Caki2 (cell line): ENCODE measurements at regions not wholly inside any gene's neighbourhood (a gene's known extent, or its start where the extent isn't known, plus 50 kb on each side); places are given as distances from the start of the nearest gene placed in this dataset.

Experiments used
- DNase-seq: peaks from one replicate; pipeline ENCODE4 v3.0.0-alpha.2; 2015; ENCODE audit warnings: low read depth
- in situ Hi-C: cut with HindIII; loops from 2 replicates; pipeline ENCODE4 v1.10.0; 2016; ENCODE audit warnings: low sequenced_read_pairs, low pct_unique_long_range_greater_than_20kb, mixed read lengths

DNA sequence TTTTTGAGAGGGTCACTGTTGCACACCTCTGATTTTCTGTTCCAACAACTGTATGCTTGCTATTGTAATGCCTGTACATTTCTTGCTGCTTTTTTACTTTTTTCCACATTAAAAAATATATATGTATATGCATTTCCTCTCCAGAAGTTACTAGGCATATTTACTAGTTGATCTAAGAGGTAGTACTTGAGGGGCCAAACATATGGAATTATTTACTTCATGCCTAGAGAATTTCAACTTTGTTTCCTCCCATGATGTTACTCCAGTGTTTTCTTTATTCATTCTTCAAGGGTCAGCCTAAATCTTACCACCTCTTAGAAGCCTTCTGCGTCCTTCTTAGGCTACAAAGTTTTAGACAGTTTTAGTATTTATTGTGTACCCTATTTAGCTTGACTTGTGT is 122.7 kb downstream of the NMUR2 start:
- no peak for DNase-seq
- in situ Hi-C loops: no loop called here

- in situ Hi-C loops: no loop called here
Observed at GRCh38 chr5:152277936-152278335, 127.1 kb downstream of the NMUR2 start.

DNA sequence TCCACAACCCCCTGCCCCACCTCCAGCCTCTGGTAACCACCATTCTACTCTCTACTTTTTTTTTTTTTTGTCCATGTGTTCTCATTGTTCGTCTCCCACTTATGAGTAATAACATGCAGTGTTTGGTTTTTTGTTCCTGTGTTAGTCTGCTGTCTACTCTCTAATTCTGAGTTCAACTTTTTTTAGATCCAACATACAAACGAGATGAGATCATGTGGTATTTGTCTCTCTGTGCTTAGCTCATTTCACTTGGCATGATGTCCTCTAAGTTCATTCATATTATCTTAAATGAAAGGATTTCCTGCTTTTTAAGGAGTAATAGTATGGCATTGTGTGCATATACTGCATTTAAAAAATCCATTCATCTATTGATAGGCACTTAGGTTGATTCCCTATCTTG is 130.9 kb downstream of the NMUR2 start:
- DNase-seq: no peak
- in situ Hi-C loops: no loop called here

More at GRCh38 chr5:152277936-152278335, 127.1 kb downstream of the NMUR2 start:
- DNase-seq: no peak

DNA sequence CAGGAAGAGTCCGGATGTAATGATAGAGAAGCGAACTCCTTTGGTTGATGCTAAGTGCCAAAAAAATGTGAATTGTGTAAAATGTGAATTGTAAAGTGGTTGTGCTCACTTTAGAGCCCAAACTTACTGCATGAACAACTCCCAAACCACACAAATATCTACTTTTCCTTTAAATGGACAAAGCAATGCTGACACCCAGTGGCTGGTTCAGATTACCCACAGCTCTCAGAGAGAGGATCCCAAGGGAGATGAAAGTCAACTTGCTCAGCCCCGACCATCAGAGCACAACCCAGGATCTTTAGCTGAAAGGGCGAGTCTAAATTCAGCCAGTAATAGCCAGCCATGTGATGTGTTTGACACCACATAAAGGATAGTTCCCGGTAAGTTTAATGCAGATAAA is 133.7 kb downstream of the NMUR2 start:
- peak; percentile 22 for DNase-seq
- in situ Hi-C loops: no loop called here

GRCh38 chr5:152270096-152270495 is 135.0 kb downstream of the NMUR2 start:
- no peak for DNase-seq
- in situ Hi-C loops: no loop called here

GRCh38 chr5:152269533-152269932 is 135.5 kb downstream of the NMUR2 start:
- in situ Hi-C loops: no loop called here
- no peak for DNase-seq

DNA sequence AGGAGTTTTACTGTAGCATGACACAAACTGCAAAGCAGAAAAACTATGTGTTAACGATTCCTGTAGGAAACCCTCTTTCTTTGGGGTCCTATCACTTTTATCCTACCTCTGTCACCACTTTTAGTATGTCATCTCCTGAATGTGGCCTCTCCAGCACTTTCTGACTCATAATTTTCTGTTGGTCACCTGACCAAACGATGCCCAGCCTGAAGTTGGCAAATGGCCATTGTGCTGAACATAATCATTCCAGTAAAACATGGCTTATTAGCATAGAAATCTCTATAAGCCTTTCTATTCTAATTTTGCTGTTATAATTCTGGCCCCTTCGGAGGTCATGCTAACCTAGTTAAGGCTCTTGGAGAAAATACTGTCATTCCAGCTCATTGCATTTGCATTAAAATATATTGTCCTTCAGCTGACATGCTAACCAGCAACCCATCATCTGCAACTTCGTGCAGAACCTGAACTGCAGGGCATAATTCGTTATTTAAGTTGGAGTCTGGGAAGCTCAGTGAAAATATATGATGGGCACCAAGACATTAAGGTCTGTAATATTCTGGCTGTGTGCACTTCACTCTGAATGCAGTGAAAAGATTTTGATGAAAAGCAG is 140.3 kb downstream of the NMUR2 start:
- in situ Hi-C loops: no loop called here

DNA sequence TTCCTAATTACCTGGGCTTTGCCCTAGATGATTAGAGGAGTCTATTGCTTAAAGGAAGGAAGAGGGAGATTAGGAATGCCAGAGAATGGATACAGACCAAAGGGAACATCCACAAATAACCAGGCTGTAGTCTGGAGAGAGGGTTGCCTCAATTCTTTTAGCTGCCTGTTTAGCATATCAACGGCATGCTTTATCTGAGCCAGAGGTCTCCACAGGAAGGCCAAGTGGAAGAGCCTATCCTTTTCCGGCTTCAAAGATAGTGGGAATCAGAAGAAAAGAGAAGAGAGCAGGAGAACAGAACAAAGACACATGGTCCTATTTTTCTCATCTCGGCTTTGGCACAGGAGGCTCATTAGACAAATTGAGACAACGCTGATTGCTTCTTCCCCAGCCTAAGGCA is 142.4 kb downstream of the NMUR2 start:
- in situ Hi-C loops: no loop called here
- no peak for DNase-seq

More for the DNA sequence above, 140.3 kb downstream of the NMUR2 start:
- DNase-seq: no peak

GRCh38 chr5:152260940-152261339 is 144.1 kb downstream of the NMUR2 start:
- no peak for DNase-seq
- in situ Hi-C loops: no loop called here

GRCh38 chr5:152259702-152260101 is 145.4 kb downstream of the NMUR2 start:
- DNase-seq: no peak

DNA sequence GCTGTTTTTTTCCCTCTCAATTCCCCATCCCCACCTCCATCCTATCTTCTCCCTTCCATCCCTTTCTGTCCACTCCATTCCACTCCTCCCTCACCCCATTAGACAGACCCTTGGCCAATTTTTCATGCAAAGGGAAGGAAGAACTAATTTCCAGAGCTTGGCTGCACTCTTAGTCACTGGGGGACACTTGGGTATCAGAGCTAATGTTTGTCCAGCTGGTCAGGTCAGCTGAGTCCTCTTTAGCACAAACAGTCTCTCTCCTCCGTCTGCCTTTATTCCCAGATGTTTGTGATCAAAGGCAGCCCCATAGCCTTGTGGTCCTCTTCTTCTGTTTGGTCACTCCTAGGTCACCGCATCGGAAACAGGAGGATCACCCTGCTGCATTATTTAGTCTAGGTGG is 148.5 kb downstream of the NMUR2 start:
- no peak for DNase-seq
- in situ Hi-C loops: no loop called here

More at GRCh38 chr5:152259702-152260101, 145.4 kb downstream of the NMUR2 start:
- in situ Hi-C loops: no loop called here

DNA sequence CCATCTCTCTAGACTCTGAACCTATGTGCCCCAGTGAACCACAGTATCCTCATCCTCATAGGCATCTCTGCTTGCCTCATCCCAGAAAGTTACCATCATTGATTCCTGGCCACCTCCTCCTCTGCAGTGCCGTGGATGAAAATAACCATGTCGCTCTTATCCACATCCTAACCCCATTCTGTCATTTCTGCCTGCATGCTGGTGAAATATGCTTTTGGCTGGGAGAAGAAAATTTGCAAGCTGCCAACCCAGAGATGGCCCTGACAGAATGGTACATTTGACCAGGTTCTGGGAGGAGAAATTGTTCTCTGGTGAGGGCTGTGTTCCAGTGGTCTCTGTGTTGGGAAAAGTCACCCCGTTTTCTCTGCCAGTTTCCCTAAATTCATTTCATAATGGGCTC is 149.7 kb downstream of the NMUR2 start:
- DNase-seq: no peak
- in situ Hi-C loops: no loop called here

- in situ Hi-C loops: no loop called here
- DNase-seq: no peak
Observed at GRCh38 chr5:152247850-152248385, 157.2 kb downstream of the NMUR2 start.

DNA sequence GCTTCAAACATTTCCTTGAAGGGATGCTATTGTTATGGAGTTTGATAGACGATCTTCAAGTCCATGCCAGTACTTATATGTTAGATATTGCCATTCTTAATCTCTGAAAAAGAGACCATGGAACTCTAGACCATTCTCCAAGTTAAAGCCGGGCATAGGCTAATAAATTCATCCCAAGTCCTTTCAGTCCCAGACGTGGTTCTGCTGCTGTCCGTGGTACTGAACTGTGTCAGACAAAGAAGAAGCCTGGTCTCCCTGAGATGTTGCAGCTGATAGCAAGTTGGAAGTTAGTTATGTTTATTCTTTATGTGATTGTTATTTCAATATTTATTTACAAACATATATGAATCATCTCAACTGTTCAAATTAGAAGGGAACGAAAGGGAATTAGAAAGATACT is 158.7 kb downstream of the NMUR2 start:
- in situ Hi-C loops: no loop called here
- DNase-seq: peak; percentile 5

GRCh38 chr5:152237531-152237930 is 167.5 kb downstream of the NMUR2 start:
- in situ Hi-C loops: no loop called here
- DNase-seq: no peak

- DNase-seq: no peak
- in situ Hi-C loops: no loop called here
Observed at GRCh38 chr5:152226191-152226590, 178.9 kb downstream of the NMUR2 start.

- DNase-seq: no peak
- in situ Hi-C loops: no loop called here
Observed at GRCh38 chr5:152221721-152222629, 183.1 kb downstream of the NMUR2 start.

GRCh38 chr5:152218694-152219093 is 186.4 kb downstream of the NMUR2 start:
- in situ Hi-C loops: no loop called here
- no peak for DNase-seq

- in situ Hi-C loops: no loop called here
- no peak for DNase-seq
Observed at GRCh38 chr5:152205804-152206203, 199.3 kb downstream of the NMUR2 start.
